GM10266 (cell line): ENCODE measurements at regions not wholly inside any gene's neighbourhood (a gene's known extent, or its start where the extent isn't known, plus 50 kb on each side); places are given as distances from the start of the nearest gene placed in this dataset.

Source experiments
- DNase-seq: peaks from one replicate; pipeline ENCODE4 v3.0.0; 2012; ENCODE audit errors: extremely low spot score
- CTCF ChIP-seq: IDR thresholded peaks from 2 replicates; pipeline ENCODE4 v1.5.1; 2012; ENCODE audit warnings: mild to moderate bottlenecking, low read depth; ENCODE audit not compliant: control insufficient read depth, insufficient read depth; ENCODE audit errors: missing control alignments

GRCh38 chr15:96553006-96553405, 222.5 kb downstream of the NR2F2 start:
- TF ChIP-seq CTCF = no peak

GRCh38 chr15:96553451-96553850, 223.0 kb downstream of the NR2F2 start:
- TF ChIP-seq CTCF = no peak
- DNase-seq = no peak

More at GRCh38 chr15:96553006-96553405, 222.5 kb downstream of the NR2F2 start:
- no peak for DNase-seq

GRCh38 chr15:96553931-96554330, 223.4 kb downstream of the NR2F2 start:
- no peak for TF ChIP-seq CTCF
- no peak for DNase-seq

- DNase-seq = no peak
- TF ChIP-seq CTCF = no peak
These were observed 224.0 kb downstream of the NR2F2 start for GRCh38 chr15:96554541-96554940.

- no peak for DNase-seq
These were observed 228.6 kb downstream of the NR2F2 start for GRCh38 chr15:96559087-96559486.

GRCh38 chr15:96559631-96560030, 229.1 kb downstream of the NR2F2 start:
- TF ChIP-seq CTCF = no peak
- DNase-seq = no peak

More at GRCh38 chr15:96559087-96559486, 228.6 kb downstream of the NR2F2 start:
- TF ChIP-seq CTCF = no peak

GRCh38 chr15:96560246-96560895, 229.9 kb downstream of the NR2F2 start:
- no peak for TF ChIP-seq CTCF
- no peak for DNase-seq
